ENCODE measurements at regions not wholly inside any gene's neighbourhood (a gene's known extent, or its start where the extent isn't known, plus 50 kb on each side); places are given as distances from the start of the nearest gene placed in this dataset.

DNA sequence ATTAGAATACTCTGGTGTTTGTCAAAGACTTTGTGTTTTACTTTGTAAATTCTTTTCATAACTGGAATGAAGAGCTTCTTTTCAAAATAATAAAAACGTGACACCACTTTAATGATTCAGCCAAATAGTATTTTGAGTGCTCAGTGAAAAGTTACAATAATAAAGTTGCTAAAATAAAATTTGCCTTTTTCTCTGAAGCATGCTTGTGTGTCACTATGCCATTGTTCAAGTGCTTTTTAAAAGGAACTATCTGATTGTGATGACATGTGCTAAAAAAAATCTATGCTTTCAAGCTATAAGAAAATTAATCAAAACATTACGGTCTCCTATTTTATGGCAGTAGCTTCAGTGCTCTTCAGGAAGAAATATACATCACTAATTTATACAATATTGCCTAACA, 1290.5 kb upstream of the B3GALT2 start:
- intact Hi-C loops (cut with micrococcal nuclease; ENCODE audit: unreplicated experiment): no loop called here
- no peaks in the 10 kb centered on the region for H3K9me3 ChIP-seq (ENCODE audit: low read length)
- no peaks in the 10 kb centered on the region for H3K79me2 ChIP-seq (ENCODE audit: insufficient read depth, low read depth, low read length)
- H3K27ac ChIP-seq (ENCODE audit: low read depth, low read length, poor library complexity, severe bottlenecking): no peak overlapping the region
- no peaks in the 10 kb centered on the region for H4K20me1 ChIP-seq (ENCODE audit: insufficient read depth, low read length)
- H3K4me1 ChIP-seq (ENCODE audit: insufficient read depth, low read length, poor library complexity, severe bottlenecking): no peaks in the 10 kb centered on the region
- DNase-seq (ENCODE audit: low spot score): no peak
- no peak overlapping the region for H3K4me3 ChIP-seq (ENCODE audit: low read depth, low read length, poor library complexity, severe bottlenecking)
- POLR2A ChIA-PET: interaction anchor here (0.7 to 1.4 kb wide), 2 partner anchors 13 to 43 kb away, joined by 3 read pairs; no protein-coding TSS in a partner anchor
- H3K36me3 ChIP-seq (ENCODE audit: insufficient read depth, low read length): no peaks in the 10 kb centered on the region
- no peak overlapping the region for H2AFZ ChIP-seq (ENCODE audit: low read length)
- no peak overlapping the region for H3K4me2 ChIP-seq (ENCODE audit: low read length)
- CTCF ChIA-PET (ENCODE audit: unreplicated experiment): no interaction called here
- no peaks in the 10 kb centered on the region for H3K9me2 ChIP-seq (ENCODE audit: insufficient read depth, low read length)
- TF ChIP-seq EZH2phosphoT487 (IDR thresholded peaks at IDR 0.05; ENCODE audit: borderline replicate concordance, low read depth, low read length): no peak
- TF ChIP-seq, protein P1, sequence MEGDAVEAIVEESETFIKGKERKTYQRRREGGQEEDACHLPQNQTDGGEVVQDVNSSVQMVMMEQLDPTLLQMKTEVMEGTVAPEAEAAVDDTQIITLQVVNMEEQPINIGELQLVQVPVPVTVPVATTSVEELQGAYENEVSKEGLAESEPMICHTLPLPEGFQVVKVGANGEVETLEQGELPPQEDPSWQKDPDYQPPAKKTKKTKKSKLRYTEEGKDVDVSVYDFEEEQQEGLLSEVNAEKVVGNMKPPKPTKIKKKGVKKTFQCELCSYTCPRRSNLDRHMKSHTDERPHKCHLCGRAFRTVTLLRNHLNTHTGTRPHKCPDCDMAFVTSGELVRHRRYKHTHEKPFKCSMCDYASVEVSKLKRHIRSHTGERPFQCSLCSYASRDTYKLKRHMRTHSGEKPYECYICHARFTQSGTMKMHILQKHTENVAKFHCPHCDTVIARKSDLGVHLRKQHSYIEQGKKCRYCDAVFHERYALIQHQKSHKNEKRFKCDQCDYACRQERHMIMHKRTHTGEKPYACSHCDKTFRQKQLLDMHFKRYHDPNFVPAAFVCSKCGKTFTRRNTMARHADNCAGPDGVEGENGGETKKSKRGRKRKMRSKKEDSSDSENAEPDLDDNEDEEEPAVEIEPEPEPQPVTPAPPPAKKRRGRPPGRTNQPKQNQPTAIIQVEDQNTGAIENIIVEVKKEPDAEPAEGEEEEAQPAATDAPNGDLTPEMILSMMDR (conservative IDR thresholded peaks at IDR 0.05; ENCODE audit: low read length): no peak
- no TSS peak for BruUV-seq (replicated peaks)

DNA sequence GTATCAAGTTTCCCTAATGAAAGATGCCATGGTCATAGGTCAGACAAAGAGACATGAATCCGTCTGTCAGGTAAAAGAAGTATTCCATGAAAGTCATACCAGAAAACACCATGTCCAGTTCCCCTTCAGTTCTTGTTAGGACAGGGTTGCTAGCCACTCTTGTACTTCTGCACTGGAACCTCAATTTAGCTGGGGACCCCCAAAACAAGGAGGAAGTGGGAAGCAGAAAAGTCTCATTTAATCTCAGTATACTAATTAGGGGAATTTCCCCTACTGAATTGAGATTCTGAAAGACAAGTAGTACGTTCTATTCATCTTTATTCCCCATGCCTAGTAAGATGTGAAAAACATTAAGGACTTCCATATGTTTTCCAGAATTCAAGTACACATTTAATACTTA, 1289.9 kb upstream of the B3GALT2 start:
- Histone ChIP-seq H3K27ac (ENCODE audit: low read depth, low read length, poor library complexity, severe bottlenecking) (no peak overlapping the region), H3K4me3 (ENCODE audit: low read depth, low read length, poor library complexity, severe bottlenecking) (no peak overlapping the region), H4K20me1 (ENCODE audit: insufficient read depth, low read length) (no peaks in the 10 kb centered on the region), H2AFZ (ENCODE audit: low read length) (no peak overlapping the region), H3K9me3 (ENCODE audit: low read length) (no peaks in the 10 kb centered on the region), H3K36me3 (ENCODE audit: insufficient read depth, low read length) (no peaks in the 10 kb centered on the region), H3K79me2 (ENCODE audit: insufficient read depth, low read depth, low read length) (no peaks in the 10 kb centered on the region), H3K4me1 (ENCODE audit: insufficient read depth, low read length, poor library complexity, severe bottlenecking) (no peaks in the 10 kb centered on the region), H3K9me2 (ENCODE audit: insufficient read depth, low read length) (no peaks in the 10 kb centered on the region), H3K4me2 (ENCODE audit: low read length) (no peak overlapping the region)
- ChIA-PET POLR2A (no interaction called here), CTCF (ENCODE audit: unreplicated experiment) (no interaction called here)
- no TSS peak for BruUV-seq (replicated peaks)
- no peak for DNase-seq (ENCODE audit: low spot score)
- intact Hi-C loops (cut with micrococcal nuclease; ENCODE audit: unreplicated experiment): no loop called here
- TF ChIP-seq, protein P1 (conservative IDR thresholded peaks at IDR 0.05; ENCODE audit: low read length): no peak
- no peak for TF ChIP-seq EZH2phosphoT487 (IDR thresholded peaks at IDR 0.05; ENCODE audit: borderline replicate concordance, low read depth, low read length)

- H3K36me3 ChIP-seq (ENCODE audit: insufficient read depth, low read length): no peaks in the 10 kb centered on the region
- no peak overlapping the region for H3K4me2 ChIP-seq (ENCODE audit: low read length)
- no peaks in the 10 kb centered on the region for H3K9me3 ChIP-seq (ENCODE audit: low read length)
- ChIA-PET CTCF (ENCODE audit: unreplicated experiment) (no interaction called here), POLR2A (no interaction called here)
- intact Hi-C loops (cut with micrococcal nuclease; ENCODE audit: unreplicated experiment): no loop called here
- no peaks in the 10 kb centered on the region for H4K20me1 ChIP-seq (ENCODE audit: insufficient read depth, low read length)
- DNase-seq (ENCODE audit: low spot score): no peak
- TF ChIP-seq, protein P1 (conservative IDR thresholded peaks at IDR 0.05; ENCODE audit: low read length): no peak
- no peak for TF ChIP-seq EZH2phosphoT487 (IDR thresholded peaks at IDR 0.05; ENCODE audit: borderline replicate concordance, low read depth, low read length)
- no peak overlapping the region for H2AFZ ChIP-seq (ENCODE audit: low read length)
- no peaks in the 10 kb centered on the region for H3K9me2 ChIP-seq (ENCODE audit: insufficient read depth, low read length)
- no TSS peak for BruUV-seq (replicated peaks)
- no peaks in the 10 kb centered on the region for H3K4me1 ChIP-seq (ENCODE audit: insufficient read depth, low read length, poor library complexity, severe bottlenecking)
- H3K27ac ChIP-seq (ENCODE audit: low read depth, low read length, poor library complexity, severe bottlenecking): no peak overlapping the region
- no peaks in the 10 kb centered on the region for H3K79me2 ChIP-seq (ENCODE audit: insufficient read depth, low read depth, low read length)
- H3K4me3 ChIP-seq (ENCODE audit: low read depth, low read length, poor library complexity, severe bottlenecking): no peak overlapping the region
Measured at GRCh38 chr1:194474701-194475100, 1288.3 kb upstream of the B3GALT2 start.
